Body of pancreas (tissue), 4 donors: ENCODE measurements at regions not wholly inside any gene's neighbourhood (a gene's known extent, or its start where the extent isn't known, plus 50 kb on each side); places are given as distances from the start of the nearest gene placed in this dataset.

ENCODE experiments used
- POLR2A ChIP-seq, 3 donors: fragments of 450-650 bp; IDR thresholded peaks; one replicate each; pipeline ENCODE4 v1.6.1; 2016; ENCODE audit warnings: antibody characterized with exemption in 3 of 3, mild to moderate bottlenecking in 2 of 3
- TF ChIP-seq, protein P1 (sequence below), 7 experiments: fragments of 450-650 bp in 4 of 7; fragments of 200-600 bp in 3 of 7; sonication (generic) in 3 of 7; IDR thresholded peaks; one replicate each; pipeline ENCODE4 v1.5.1; 2016 to 2019; ENCODE audit warnings: antibody characterized with exemption in 7 of 7

DNA sequence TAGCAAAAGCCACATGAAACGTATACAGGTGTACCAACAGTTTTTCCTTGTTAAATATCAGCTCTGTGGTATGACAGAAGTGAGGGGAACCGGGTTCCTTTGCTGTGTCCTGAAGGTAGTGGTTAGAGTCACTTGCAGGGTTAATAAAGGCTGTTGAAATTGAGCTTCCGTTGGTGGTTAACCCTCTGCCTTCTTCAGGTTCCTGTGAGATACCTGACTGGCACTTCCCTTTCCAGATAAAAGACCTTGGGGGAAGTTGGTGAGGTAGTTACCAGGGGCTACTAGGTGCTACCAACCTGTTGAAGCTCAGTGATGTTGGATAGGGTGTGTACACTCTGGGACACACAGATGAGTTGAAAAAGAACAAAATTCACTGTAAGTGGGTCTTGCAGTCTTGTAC, 384.1 kb downstream of the GATA3 start:
- TF ChIP-seq, protein P1, sequence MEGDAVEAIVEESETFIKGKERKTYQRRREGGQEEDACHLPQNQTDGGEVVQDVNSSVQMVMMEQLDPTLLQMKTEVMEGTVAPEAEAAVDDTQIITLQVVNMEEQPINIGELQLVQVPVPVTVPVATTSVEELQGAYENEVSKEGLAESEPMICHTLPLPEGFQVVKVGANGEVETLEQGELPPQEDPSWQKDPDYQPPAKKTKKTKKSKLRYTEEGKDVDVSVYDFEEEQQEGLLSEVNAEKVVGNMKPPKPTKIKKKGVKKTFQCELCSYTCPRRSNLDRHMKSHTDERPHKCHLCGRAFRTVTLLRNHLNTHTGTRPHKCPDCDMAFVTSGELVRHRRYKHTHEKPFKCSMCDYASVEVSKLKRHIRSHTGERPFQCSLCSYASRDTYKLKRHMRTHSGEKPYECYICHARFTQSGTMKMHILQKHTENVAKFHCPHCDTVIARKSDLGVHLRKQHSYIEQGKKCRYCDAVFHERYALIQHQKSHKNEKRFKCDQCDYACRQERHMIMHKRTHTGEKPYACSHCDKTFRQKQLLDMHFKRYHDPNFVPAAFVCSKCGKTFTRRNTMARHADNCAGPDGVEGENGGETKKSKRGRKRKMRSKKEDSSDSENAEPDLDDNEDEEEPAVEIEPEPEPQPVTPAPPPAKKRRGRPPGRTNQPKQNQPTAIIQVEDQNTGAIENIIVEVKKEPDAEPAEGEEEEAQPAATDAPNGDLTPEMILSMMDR (IDR thresholded peaks at IDR 0.05): no peak
- TF ChIP-seq POLR2A (IDR thresholded peaks at IDR 0.05): no peak
